Lower leg skin (tissue), 3 donors: ENCODE measurements at regions not wholly inside any gene's neighbourhood (a gene's known extent, or its start where the extent isn't known, plus 50 kb on each side); places are given as distances from the start of the nearest gene placed in this dataset.

Experiments used
- CTCF ChIP-seq, 3 donors: fragments of 450-650 bp; IDR thresholded peaks; one replicate each; pipeline ENCODE4 v1.5.1; 2016; ENCODE audit warnings: antibody characterized with exemption in 3 of 3, mild to moderate bottlenecking in 3 of 3, moderate library complexity in 2 of 3
- POLR2A ChIP-seq, 2 donors: fragments of 450-650 bp; IDR thresholded peaks; one replicate each; pipeline ENCODE4 v1.6.1; 2016 to 2017; ENCODE audit warnings: antibody characterized with exemption in 2 of 2, mild to moderate bottlenecking in 1 of 2, moderate library complexity in 1 of 2

- TF ChIP-seq CTCF (IDR thresholded peaks at IDR 0.05) (no peak), POLR2A (IDR thresholded peaks at IDR 0.05) (no peak)
Measured at GRCh38 chr2:12852135-12852534, 135.4 kb downstream of the TRIB2 start.
